Prostate gland (tissue), 2 donors: ENCODE measurements at regions not wholly inside any gene's neighbourhood (a gene's known extent, or its start where the extent isn't known, plus 50 kb on each side); places are given as distances from the start of the nearest gene placed in this dataset.

ENCODE experiments used
- DNase-seq: peaks from one replicate; pipeline ENCODE4 v3.0.0-alpha.2; 2019; ENCODE audit warnings: low spot score
- H3K27ac ChIP-seq, 2 donors: fragments of 200-600 bp; sonication (generic); 2 replicates each; pipeline ENCODE4 v1.5.1; 2017 to 2019
- H3K27me3 ChIP-seq: fragments of 200-600 bp; sonication (generic); replicated peaks from 2 replicates; pipeline ENCODE4 v1.5.1; 2019; ENCODE audit not compliant: insufficient read depth
- H3K36me3 ChIP-seq, 2 donors: fragments of 200-600 bp; sonication (generic); 1 replicate in 1 of 2; 2 replicates in 1 of 2; pipeline versions ENCODE4 v1.5.1 to v1.8.1; 2017 to 2019
- H3K4me1 ChIP-seq: fragments of 200-600 bp; sonication (generic); replicated peaks from 2 replicates; pipeline ENCODE4 v1.5.1; 2019
- H3K4me3 ChIP-seq, 2 donors: fragments of 200-600 bp; sonication (generic); 2 replicates each; pipeline ENCODE4 v1.5.1; 2017 to 2019
- H3K9me3 ChIP-seq: fragments of 200-600 bp; sonication (generic); 2 replicates; pipeline ENCODE4 v1.5.1; 2017
- CTCF ChIP-seq, 4 experiments: fragments of 200-600 bp in 2 of 4; fragments of 450-650 bp in 2 of 4; sonication (generic) in 2 of 4; IDR thresholded peaks; 1 replicate in 3 of 4; 2 replicates in 1 of 4; pipeline ENCODE4 v1.5.1; 2016 to 2019; ENCODE audit warnings: antibody characterized with exemption in 4 of 4, mild to moderate bottlenecking in 2 of 4, moderate library complexity in 2 of 4
- POLR2A ChIP-seq: fragments of 450-650 bp; IDR thresholded peaks from one replicate; pipeline ENCODE4 v1.6.1; 2016; ENCODE audit warnings: antibody characterized with exemption, mild to moderate bottlenecking
- POLR2AphosphoS5 ChIP-seq: sonication (generic); formaldehyde crosslinking; IDR thresholded peaks from one replicate; pipeline ENCODE4 v1.6.1; 2017; ENCODE audit warnings: antibody characterized with exemption
- WGBS: methylation state at CpG from one replicate; pipeline ENCODE4 v1.1.5; 2018; 5-methylcytosine and 5-hydroxymethylcytosine counted together
- intact Hi-C: fragments of 100-400 bp; cut with DNase I; formaldehyde crosslinking; loops from one replicate; pipeline ENCODE4 v1.14.2; 2022

- Histone ChIP-seq H3K9me3 (no peaks in the 10 kb centered on the region), H3K27me3 (peaks cover 3% of the 10 kb centered on the region), H3K4me1 (no peaks in the 10 kb centered on the region), H3K36me3 (no peaks in the 10 kb centered on the region), H3K4me3 (no peak overlapping the region), H3K27ac (no peak overlapping the region)
- WGBS: 94% methylated on average over 9 of the region's 9 CpGs
- intact Hi-C loops: no loop called here
- no peak for DNase-seq
- TF ChIP-seq POLR2A: no peak
- TF ChIP-seq POLR2AphosphoS5: no peak
- TF ChIP-seq CTCF (IDR thresholded peaks at IDR 0.05): no peak
These were observed 263.1 kb upstream of the TNRC6C start for GRCh38 chr17:77695386-77695785.

GRCh38 chr17:77696151-77696720, 262.3 kb upstream of the TNRC6C start:
- no peaks in the 10 kb centered on the region for H3K36me3 ChIP-seq
- TF ChIP-seq CTCF (IDR thresholded peaks at IDR 0.05) (no peak), POLR2A (no peak), POLR2AphosphoS5 (no peak)
- peaks cover 1% of the 10 kb centered on the region for H3K27me3 ChIP-seq
- DNase-seq: no peak
- WGBS: 16% methylated on average over 26 of the region's 26 CpGs
- H3K4me1 ChIP-seq: no peaks in the 10 kb centered on the region
- no peaks in the 10 kb centered on the region for H3K9me3 ChIP-seq
- H3K27ac ChIP-seq: no peak overlapping the region
- no peak overlapping the region for H3K4me3 ChIP-seq
- intact Hi-C loops: no loop called here

- Histone ChIP-seq H3K27ac (no peak overlapping the region), H3K27me3 (no peaks in the 10 kb centered on the region), H3K4me1 (no peaks in the 10 kb centered on the region), H3K4me3 (no peak overlapping the region), H3K9me3 (no peaks in the 10 kb centered on the region), H3K36me3 (no peaks in the 10 kb centered on the region)
- DNase-seq: no peak
- intact Hi-C loops: no loop called here
- WGBS: 30% methylated on average over 15 of the region's 15 CpGs
- no peak for TF ChIP-seq POLR2AphosphoS5
- TF ChIP-seq POLR2A: no peak
- no peak for TF ChIP-seq CTCF (IDR thresholded peaks at IDR 0.05)
These were observed 261.6 kb upstream of the TNRC6C start for GRCh38 chr17:77696721-77697460.

- intact Hi-C loops: no loop called here
- no peaks in the 10 kb centered on the region for H3K4me1 ChIP-seq
- WGBS: 86% methylated on average over 16 of the region's 16 CpGs
- no peak overlapping the region for H3K27ac ChIP-seq
- H3K36me3 ChIP-seq: no peaks in the 10 kb centered on the region
- no peaks in the 10 kb centered on the region for H3K9me3 ChIP-seq
- H3K4me3 ChIP-seq: no peak overlapping the region
- TF ChIP-seq POLR2A (no peak), POLR2AphosphoS5 (no peak), CTCF (IDR thresholded peaks at IDR 0.05) (no peak)
- DNase-seq: no peak
- H3K27me3 ChIP-seq: no peaks in the 10 kb centered on the region
These were observed 260.8 kb upstream of the TNRC6C start for GRCh38 chr17:77697480-77698400.
